IMR-90 (cell line): ENCODE measurements at regions not wholly inside any gene's neighbourhood (a gene's known extent, or its start where the extent isn't known, plus 50 kb on each side); places are given as distances from the start of the nearest gene placed in this dataset.

Experiments
- ATAC-seq: fragments of 200-7000 bp; cut with Tn5 transposase; 2 replicates; pipeline ENCODE4 v1.9.1; 2020; ENCODE audit warnings: low read depth, mild to moderate bottlenecking, moderate library complexity
- BruUV-seq: library from RNA; stranded (reverse); fragments of 400-500 nt; replicated peaks from 2 replicates; lab custom pipeline; 2021; lab: Mats Ljungman, UMichigan
- CTCF ChIA-PET: fragments of 300-600 bp; formaldehyde crosslinking; extraction: SDS; loops from one replicate; lab custom pipeline; 2021; ENCODE audit warnings: antibody characterized with exemption; lab: Yijun Ruan, JAX
- POLR2A ChIA-PET: fragments of 300-600 bp; sonication (Branson Sonifier 250); formaldehyde crosslinking; loops from one replicate; lab custom pipeline; 2022; ENCODE audit warnings: antibody characterized with exemption; ENCODE audit not compliant: unreplicated experiment; lab: Charles Lee
- DNase-seq: peaks from one replicate; pipeline ENCODE4 v3.0.0; 2013
- H2AFZ ChIP-seq: replicated peaks from 2 replicates; pipeline ENCODE3; 2013; ENCODE audit warnings: low read length, mild to moderate bottlenecking; ENCODE audit not compliant: poor library complexity
- H2AK5ac ChIP-seq: 2 replicates; pipeline ENCODE4 v1.6.1; 2013; ENCODE audit warnings: low read depth, low read length, inconsistent platforms
- H2AK9ac ChIP-seq: replicated peaks from 2 replicates; pipeline ENCODE3; 2013; ENCODE audit warnings: mild to moderate bottlenecking, low read depth, low read length, moderate library complexity; ENCODE audit not compliant: poor library complexity
- H2BK120ac ChIP-seq: 2 replicates; pipeline ENCODE4 v1.6.1; 2013; ENCODE audit warnings: low read depth, low read length, inconsistent platforms
- H2BK15ac ChIP-seq: 3 replicates; pipeline ENCODE4 v1.6.1; 2013; ENCODE audit warnings: low read depth, low read length, inconsistent platforms
- H2BK20ac ChIP-seq: 2 replicates; pipeline ENCODE4 v1.6.1; 2013; ENCODE audit warnings: low read depth, mild to moderate bottlenecking, inconsistent platforms, low read length, moderate library complexity
- H2BK5ac ChIP-seq: 2 replicates; pipeline ENCODE4 v1.6.1; 2013; ENCODE audit warnings: mild to moderate bottlenecking, low read depth, low read length, inconsistent platforms; ENCODE audit not compliant: poor library complexity, severe bottlenecking
- H3K14ac ChIP-seq: replicated peaks from 2 replicates; pipeline ENCODE4 v1.6.1; 2013; ENCODE audit warnings: low read depth, low read length, inconsistent platforms
- H3K18ac ChIP-seq: 2 replicates; pipeline ENCODE4 v1.6.1; 2013; ENCODE audit warnings: low read depth, low read length, control low read depth
- H3K23ac ChIP-seq: 2 replicates; pipeline ENCODE4 v1.6.1; 2013; ENCODE audit warnings: low read depth, low read length, inconsistent platforms
- H3K27ac ChIP-seq: 2 replicates; pipeline ENCODE4 v1.5.1; 2013; ENCODE audit warnings: mild to moderate bottlenecking, control low read depth, low read length; ENCODE audit not compliant: insufficient read depth
- H3K27me3 ChIP-seq: 2 replicates; pipeline ENCODE4 v1.6.1; 2013; ENCODE audit warnings: low read length; ENCODE audit not compliant: control insufficient read depth, insufficient read depth
- H3K36me3 ChIP-seq: 2 replicates; pipeline ENCODE4 v1.6.1; 2013; ENCODE audit warnings: low read length, mixed read lengths; ENCODE audit not compliant: control insufficient read depth, insufficient read depth
- H3K4ac ChIP-seq: 2 replicates; pipeline ENCODE4 v1.6.1; 2013; ENCODE audit warnings: low read depth, low read length, inconsistent platforms
- H3K4me1 ChIP-seq: 2 replicates; pipeline ENCODE4 v1.6.1; 2013; ENCODE audit warnings: low read length, mixed read lengths; ENCODE audit not compliant: control insufficient read depth, insufficient read depth
- H3K4me2 ChIP-seq: 2 replicates; pipeline ENCODE4 v1.6.1; 2013; ENCODE audit warnings: low read depth, mild to moderate bottlenecking, control low read depth, low read length, moderate library complexity
- H3K4me3 ChIP-seq: 2 replicates; pipeline ENCODE4 v1.5.1; 2013; ENCODE audit warnings: low read depth, mild to moderate bottlenecking, control low read depth, low read length, moderate library complexity; ENCODE audit not compliant: insufficient read depth
- H3K56ac ChIP-seq: 2 replicates; pipeline ENCODE4 v1.6.1; 2013; ENCODE audit warnings: low read length, inconsistent platforms; ENCODE audit not compliant: insufficient read depth; ENCODE audit errors: extremely low read depth
- H3K79me1 ChIP-seq, 2 experiments: 2 replicates each; pipeline ENCODE4 v1.6.1; 2013; ENCODE audit warnings: low read length in 2 of 2, inconsistent platforms in 1 of 2, low read depth in 1 of 2
- H3K9ac ChIP-seq: 2 replicates; pipeline ENCODE4 v1.6.1; 2013; ENCODE audit warnings: low read depth, low read length, control low read depth
- H3K9me1 ChIP-seq: 2 replicates; pipeline ENCODE4 v1.6.1; 2013; ENCODE audit warnings: low read length, inconsistent platforms; ENCODE audit not compliant: insufficient read depth
- H3K9me3 ChIP-seq: 2 replicates; pipeline ENCODE4 v1.6.1; 2013; ENCODE audit warnings: low read length; ENCODE audit not compliant: control insufficient read depth, insufficient read depth
- H4K20me1 ChIP-seq: 2 replicates; pipeline ENCODE4 v1.6.1; 2013; ENCODE audit warnings: low read length, inconsistent platforms; ENCODE audit not compliant: insufficient read depth
- H4K5ac ChIP-seq: 2 replicates; pipeline ENCODE4 v1.6.1; 2013; ENCODE audit warnings: mild to moderate bottlenecking, low read depth, low read length, control low read depth
- H4K8ac ChIP-seq, 2 experiments: 2 replicates each; pipeline ENCODE4 v1.6.1; 2013; ENCODE audit warnings: low read depth in 2 of 2, low read length in 2 of 2, control low read depth in 1 of 2, inconsistent platforms in 1 of 2
- H4K91ac ChIP-seq: 2 replicates; pipeline ENCODE4 v1.6.1; 2013; ENCODE audit warnings: low read depth, low read length, inconsistent platforms; ENCODE audit not compliant: insufficient read depth
- CTCF ChIP-seq: conservative IDR thresholded peaks from 2 replicates; pipeline ENCODE4 v1.5.1; 2012; ENCODE audit warnings: mild to moderate bottlenecking, low read depth, low read length, improper control_type of control experiment
- ELK1 ChIP-seq: fragments of 150-350 bp; IDR thresholded peaks from 2 replicates; pipeline ENCODE4 v1.6.1; 2016; ENCODE audit warnings: low read depth, mild to moderate bottlenecking, low read length, moderate library complexity, borderline replicate concordance
- FOS ChIP-seq: fragments of 150-350 bp; IDR thresholded peaks from 2 replicates; pipeline ENCODE4 v1.6.1; 2016; ENCODE audit warnings: low read depth, low read length
- NFE2L2 ChIP-seq: fragments of 150-350 bp; IDR thresholded peaks from 2 replicates; pipeline ENCODE4 v1.6.1; 2016; ENCODE audit warnings: low read depth, mild to moderate bottlenecking, low read length
- RFX5 ChIP-seq: IDR thresholded peaks from 2 replicates; pipeline ENCODE4 v1.8.0; 2012; ENCODE audit warnings: low read depth, mild to moderate bottlenecking, low read length, moderate library complexity
- WGBS, 2 experiments: methylation state at CpG; one replicate each; pipeline versions ENCODE4 v1.1.5 to v1.1.7; 2013; ENCODE audit warnings: missing lambda C conversion rate in 2 of 2; ENCODE audit not compliant: insufficient read length in 1 of 2; ENCODE audit errors: extremely low coverage in 2 of 2; 5-methylcytosine and 5-hydroxymethylcytosine counted together
- dilution Hi-C: fragments of 300-500 bp; cut with HindIII; formaldehyde crosslinking; loops from one replicate; pipeline ENCODE4 v1.14.3; 2018; ENCODE audit warnings: low sequenced_read_pairs; ENCODE audit not compliant: unreplicated experiment
- in situ Hi-C: fragments of 300-500 bp; cut with MboI; formaldehyde crosslinking; loops from 3 replicates; pipeline ENCODE4 v1.14.3; 2019; ENCODE audit warnings: low sequenced_read_pairs, inconsistent platforms, mixed read lengths
- intact Hi-C: fragments of 100-400 bp; cut with micrococcal nuclease; formaldehyde crosslinking; loops from 2 replicates; pipeline ENCODE4 v1.10.0; 2022

- CTCF ChIA-PET, result no interaction called here
- ATAC-seq, result no peak
- intact Hi-C loops, result no loop called here
Observed at GRCh38 chr1:14138135-14138506, 438.1 kb downstream of the PRDM2 start.

More at GRCh38 chr1:14138135-14138506, 438.1 kb downstream of the PRDM2 start:
- no peak overlapping the region for H2BK20ac ChIP-seq
- WGBS, 2 experiments, result no CpG with 5 or more reads among the region's 3 CpGs
- H2BK120ac ChIP-seq, result no peak overlapping the region
- no peak overlapping the region for H4K8ac ChIP-seq
- no peaks in the 10 kb centered on the region for H3K9me1 ChIP-seq
- H3K79me1 ChIP-seq, result no peaks in the 10 kb centered on the region
- no peak overlapping the region for H2BK5ac ChIP-seq
- no peak overlapping the region for H2AK5ac ChIP-seq
- no peak overlapping the region for H3K23ac ChIP-seq
- H4K91ac ChIP-seq, result no peak overlapping the region
- H3K9ac ChIP-seq, result no peak overlapping the region
- in situ Hi-C loops, result no loop called here
- no peak overlapping the region for H3K18ac ChIP-seq
- H3K9me3 ChIP-seq, result peaks cover 22% of the 10 kb centered on the region
- no peak overlapping the region for H2BK15ac ChIP-seq
- H2AK9ac ChIP-seq, result no peak overlapping the region
- TF ChIP-seq CTCF (no peak), ELK1 (no peak), NFE2L2 (no peak), RFX5 (no peak), FOS (no peak)
- no TSS peak for BruUV-seq
- no peak overlapping the region for H3K4me2 ChIP-seq
- H4K5ac ChIP-seq, result no peak overlapping the region
- dilution Hi-C loops, result no loop called here
- H2AFZ ChIP-seq, result no peak overlapping the region
- POLR2A ChIA-PET, result no interaction called here
- H3K4me1 ChIP-seq, result no peaks in the 10 kb centered on the region
- no peaks in the 10 kb centered on the region for H3K36me3 ChIP-seq
- H3K4me3 ChIP-seq, result no peak overlapping the region
- no peak overlapping the region for H3K4ac ChIP-seq
- no peak for DNase-seq
- H3K27ac ChIP-seq, result no peak overlapping the region
- no peaks in the 10 kb centered on the region for H4K20me1 ChIP-seq
- H3K27me3 ChIP-seq, result no peaks in the 10 kb centered on the region
- no peak overlapping the region for H3K14ac ChIP-seq
- H3K56ac ChIP-seq, result no peak overlapping the region
